ENCODE measurements at regions not wholly inside any gene's neighbourhood (a gene's known extent, or its start where the extent isn't known, plus 50 kb on each side); places are given as distances from the start of the nearest gene placed in this dataset.

DNA sequence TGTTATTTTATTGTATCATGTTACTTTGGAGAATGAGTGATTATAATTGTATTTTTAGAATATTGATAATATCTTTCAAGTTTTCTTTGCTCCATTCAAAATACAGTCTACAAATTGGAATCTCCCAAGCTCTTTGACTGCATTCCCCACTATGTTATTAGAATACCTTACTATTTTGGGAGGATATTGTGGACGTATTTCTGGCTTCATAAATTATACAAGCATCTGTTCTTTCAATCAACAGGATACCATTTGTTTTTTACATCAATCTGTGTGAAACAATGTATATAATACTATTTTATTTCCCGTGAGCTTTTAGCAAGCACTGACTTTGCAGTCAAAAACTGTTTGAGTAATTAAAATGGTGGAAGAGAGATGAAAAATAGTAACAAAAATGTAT lies 226.5 kb downstream of the PTPRC start:
- DNase-seq: no peak

DNA sequence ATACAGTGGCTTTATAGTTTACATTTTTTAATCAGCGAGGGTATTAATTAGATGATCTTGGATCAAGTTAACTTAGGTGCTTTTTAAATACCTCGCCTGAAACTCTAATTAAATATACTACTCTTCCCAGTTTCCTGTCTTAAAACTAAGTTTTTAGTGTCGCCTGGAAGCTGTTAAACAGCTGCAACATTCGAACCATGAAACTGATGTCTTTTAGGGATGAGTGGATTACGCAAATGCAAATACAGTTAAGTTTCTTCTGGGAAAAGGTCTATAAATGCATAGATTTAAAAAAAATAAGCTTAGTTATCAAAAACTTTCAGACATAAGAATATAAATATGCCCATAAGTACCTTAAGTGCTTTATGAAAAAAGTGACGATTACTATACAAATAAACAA lies 228.3 kb downstream of the PTPRC start:
- no peak for DNase-seq

- DNase-seq: no peak
Measured at GRCh38 chr1:198873696-198874230, 234.9 kb downstream of the PTPRC start.

DNA sequence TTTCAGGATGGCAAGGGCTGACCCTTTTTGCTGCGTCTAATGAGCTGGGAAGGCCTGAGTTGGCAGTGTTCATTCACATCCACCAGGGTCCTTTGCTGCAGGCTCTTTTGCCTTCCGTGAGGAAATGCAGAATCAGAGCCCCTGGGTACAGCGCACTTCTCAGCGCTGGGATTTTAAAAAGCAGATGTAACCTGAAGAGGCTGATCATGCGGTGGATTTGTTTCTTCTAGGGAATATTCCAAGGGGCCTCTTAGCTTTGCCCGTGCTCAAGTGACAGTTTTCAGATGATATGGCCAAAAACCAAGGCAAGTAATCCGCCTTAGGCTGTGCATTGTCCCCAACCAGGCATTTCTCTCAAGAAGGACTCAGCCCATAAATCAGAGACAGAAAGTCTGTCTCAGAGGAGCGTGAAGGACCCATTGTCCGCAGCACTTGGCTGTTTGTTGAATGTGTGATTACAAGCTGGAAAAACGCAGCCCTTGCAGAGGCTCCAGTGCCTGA lies 237.6 kb downstream of the PTPRC start:
- no peak for DNase-seq

DNA sequence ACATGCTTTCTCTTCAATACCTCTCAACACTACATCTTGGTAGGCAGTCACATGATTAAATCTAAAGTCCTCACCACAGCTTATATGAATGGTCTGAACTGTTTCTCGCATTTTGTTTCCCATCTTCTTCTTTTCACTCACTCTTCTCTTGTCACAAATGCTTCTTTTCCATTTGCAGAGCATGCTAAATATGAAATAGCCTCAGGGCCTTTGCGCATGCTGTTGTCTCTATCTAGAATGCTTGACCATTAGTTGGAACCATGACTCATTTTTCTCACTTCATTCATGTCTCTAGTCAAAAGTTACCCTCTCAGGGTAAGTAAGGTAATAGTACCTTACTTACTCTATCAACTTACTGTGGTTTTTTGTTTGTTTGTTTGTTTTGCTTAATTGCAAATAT lies 239.7 kb downstream of the PTPRC start:
- no peak for DNase-seq

- DNase-seq: no peak
Measured at GRCh38 chr1:198879711-198880306, 241.0 kb downstream of the PTPRC start.

- DNase-seq: no peak
Measured at GRCh38 chr1:198880397-198880796, 241.6 kb downstream of the PTPRC start.

DNA sequence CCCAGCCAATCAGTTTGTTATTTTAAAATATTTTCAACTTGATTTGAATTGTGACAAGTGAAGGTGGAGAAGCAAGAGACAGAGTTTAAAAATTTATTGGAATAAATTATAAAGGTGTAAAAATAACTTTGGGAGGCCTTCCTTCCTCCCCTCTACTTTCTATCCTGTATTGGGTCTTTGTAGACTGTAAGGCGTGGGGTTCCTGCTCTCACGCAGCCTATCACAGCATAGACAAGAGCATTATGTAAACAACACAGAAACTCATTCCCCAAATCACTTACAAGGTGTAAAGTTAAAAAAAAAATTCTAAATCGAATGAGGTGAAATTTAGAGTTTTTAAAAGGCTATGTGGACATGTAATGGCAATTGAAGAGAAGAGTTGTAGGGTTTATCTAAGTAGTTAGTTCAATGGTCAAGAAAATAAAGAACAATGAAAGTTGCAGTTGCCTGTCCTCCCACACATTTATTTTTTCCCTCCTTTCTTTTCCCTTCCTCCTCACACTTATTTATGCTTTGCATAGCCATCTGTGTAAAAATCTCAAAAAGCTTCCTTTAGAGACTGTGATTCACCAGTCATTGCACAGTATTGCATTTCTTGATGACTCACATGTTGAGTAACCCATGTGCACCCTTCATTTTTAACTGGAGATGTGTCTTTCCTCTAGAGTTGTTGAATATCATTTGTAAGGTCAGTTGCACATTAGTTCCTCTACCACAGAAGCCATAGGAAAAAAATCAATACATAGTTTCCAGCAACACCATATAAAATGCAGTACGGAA lies 242.2 kb downstream of the PTPRC start:
- DNase-seq: no peak

DNA sequence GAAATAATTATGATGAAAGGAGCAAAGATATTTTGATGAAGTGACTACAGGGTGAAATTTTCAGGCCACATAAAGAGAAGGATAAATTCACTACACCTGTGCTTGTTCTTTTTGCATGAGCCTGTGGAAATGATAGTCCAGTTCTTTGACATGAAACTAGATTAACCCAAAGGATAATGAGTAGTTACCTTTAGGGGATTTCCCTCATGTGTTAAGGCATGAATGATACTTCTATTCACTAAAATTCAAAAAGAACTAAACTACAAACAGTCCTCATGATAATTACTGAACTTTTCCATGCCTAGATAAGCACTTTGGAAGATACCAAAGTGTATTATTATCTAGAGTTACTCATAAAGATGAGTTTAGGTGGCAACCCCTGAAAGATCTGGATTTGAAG lies 244.3 kb downstream of the PTPRC start:
- no peak for DNase-seq

DNA sequence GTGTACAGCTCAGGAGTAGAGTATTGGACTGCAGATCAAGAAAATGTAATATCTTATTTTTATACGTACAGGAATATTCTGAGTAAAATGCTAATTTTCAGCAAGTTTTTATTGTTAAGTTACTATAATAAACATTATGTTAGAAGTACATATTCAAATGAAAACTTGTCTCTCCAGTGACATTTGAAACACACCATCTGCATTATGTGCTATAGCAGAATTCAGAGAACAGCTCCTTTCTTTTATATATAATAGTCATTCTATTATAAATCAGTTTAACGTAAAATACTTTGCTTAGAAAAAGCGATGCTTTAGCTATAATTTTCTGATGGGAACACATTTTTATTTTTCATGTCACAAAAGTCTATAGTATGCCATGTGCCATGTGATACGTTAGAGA lies 249.0 kb downstream of the PTPRC start:
- DNase-seq: no peak

- DNase-seq: no peak
Measured at GRCh38 chr1:198888379-198888943, 249.6 kb downstream of the PTPRC start.

GRCh38 chr1:198889101-198889500 lies 250.3 kb downstream of the PTPRC start:
- DNase-seq: no peak

GRCh38 chr1:198889749-198890148 lies 250.9 kb downstream of the PTPRC start:
- no peak for DNase-seq

- no peak for DNase-seq
Measured at GRCh38 chr1:198890214-198890930, 251.5 kb downstream of the PTPRC start.

DNA sequence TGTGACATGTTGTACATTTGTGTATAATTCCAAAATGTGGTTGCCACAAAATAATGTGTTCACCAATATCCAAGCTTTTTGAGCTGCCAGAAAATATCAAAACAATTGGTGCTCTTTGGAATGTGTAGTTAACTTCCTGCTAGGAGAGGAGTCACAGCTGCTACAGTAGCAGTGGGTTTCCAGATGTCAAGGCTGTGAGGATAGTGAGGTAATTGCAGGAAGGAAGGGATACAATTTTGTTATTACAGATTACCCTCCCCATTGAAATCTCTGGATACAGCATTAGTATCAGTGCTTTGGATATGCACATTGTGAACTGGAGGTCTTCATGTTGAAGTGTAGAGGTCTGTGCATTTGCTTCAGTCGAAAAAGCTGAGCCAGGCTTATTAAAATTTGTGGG lies 253.2 kb downstream of the PTPRC start:
- DNase-seq: no peak

GRCh38 chr1:198893141-198893540 lies 254.3 kb downstream of the PTPRC start:
- DNase-seq: no peak

DNA sequence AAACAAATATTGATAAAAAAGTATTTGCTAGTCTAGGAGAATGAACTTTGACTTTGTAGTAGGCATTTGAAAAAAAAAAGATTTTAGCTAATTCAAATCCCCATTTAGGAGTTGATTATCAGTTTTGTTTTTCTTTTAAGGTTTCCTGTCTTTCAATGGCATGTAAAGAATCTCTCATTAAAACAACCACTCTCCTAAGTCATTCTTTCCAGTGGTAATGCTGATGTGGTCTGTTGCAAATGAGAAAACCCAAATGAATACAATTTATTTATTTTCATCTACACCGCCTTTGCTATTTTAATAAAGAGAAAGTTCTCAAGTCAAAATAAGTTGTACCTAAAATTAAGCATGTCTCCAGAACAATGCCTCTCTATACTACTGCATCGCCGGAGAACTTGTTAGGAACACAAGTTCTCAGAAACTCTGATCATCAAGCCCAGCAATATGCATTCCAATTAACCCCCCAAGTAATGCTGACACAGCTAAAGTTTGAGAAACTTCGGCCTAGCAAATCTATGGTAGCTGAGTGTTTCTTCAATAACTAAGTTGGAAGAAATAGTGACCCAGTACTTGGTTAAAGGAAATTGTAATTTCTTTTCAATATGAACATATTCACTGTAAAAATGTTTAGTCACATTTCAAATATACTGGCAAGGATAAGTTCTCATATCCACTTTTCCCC lies 255.1 kb downstream of the PTPRC start:
- DNase-seq: no peak

DNA sequence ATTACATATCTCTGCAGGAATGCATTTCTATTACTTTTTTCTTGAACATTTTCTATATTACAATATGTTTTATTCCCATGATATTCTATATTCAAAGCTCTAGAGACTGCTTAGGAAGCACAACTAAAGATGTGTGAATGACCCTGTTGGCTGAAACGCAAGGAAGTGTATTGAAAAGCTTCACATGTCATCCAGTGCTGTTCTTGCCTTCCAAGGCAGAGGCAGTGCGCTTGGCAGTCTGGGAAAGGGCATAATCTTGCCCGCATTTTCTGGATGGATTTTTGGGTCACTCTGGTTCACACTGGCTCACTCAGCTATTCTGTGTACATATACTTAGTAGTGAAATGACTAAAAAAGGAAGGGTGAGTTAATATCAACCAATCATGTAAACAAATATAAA lies 262.4 kb downstream of the PTPRC start:
- no peak for DNase-seq

GRCh38 chr1:198902655-198903054 lies 263.8 kb downstream of the PTPRC start:
- DNase-seq: no peak

- DNase-seq: no peak
Measured at GRCh38 chr1:198903203-198903602, 264.4 kb downstream of the PTPRC start.

DNA sequence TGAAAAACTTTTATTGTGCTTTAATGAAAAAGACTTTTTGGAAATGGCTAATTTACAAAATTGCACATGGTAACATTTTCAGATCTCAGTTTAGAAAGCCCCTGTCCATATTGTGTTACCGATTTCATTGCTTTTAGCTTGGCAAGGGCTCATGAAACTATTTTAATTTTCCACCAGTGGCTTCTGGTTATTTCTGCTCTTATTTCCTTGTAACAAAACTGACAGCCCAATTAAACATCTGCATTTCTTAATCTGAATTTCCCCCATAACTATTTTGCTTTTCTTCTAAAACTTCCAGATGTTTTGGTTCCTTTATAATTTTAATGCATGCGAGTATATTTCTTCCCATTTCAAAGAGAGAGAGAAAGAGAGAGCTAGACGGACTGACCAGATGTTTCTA lies 264.8 kb downstream of the PTPRC start:
- DNase-seq: no peak

GRCh38 chr1:198904321-198904720 lies 265.5 kb downstream of the PTPRC start:
- DNase-seq: no peak

Measured in CD4-positive, alpha-beta T cell treated with Interleukin-10 for 1 hour (primary cell).